Lower leg skin (tissue), 3 donors: ENCODE measurements at regions not wholly inside any gene's neighbourhood (a gene's known extent, or its start where the extent isn't known, plus 50 kb on each side); places are given as distances from the start of the nearest gene placed in this dataset.

Experiments
- POLR2A ChIP-seq, 2 donors: fragments of 450-650 bp; IDR thresholded peaks; one replicate each; pipeline ENCODE4 v1.6.1; 2016 to 2017; ENCODE audit warnings: antibody characterized with exemption in 2 of 2, mild to moderate bottlenecking in 1 of 2, moderate library complexity in 1 of 2
- TF ChIP-seq, protein P1 (sequence below), 3 donors: fragments of 450-650 bp; IDR thresholded peaks; one replicate each; pipeline ENCODE4 v1.5.1; 2016; ENCODE audit warnings: antibody characterized with exemption in 3 of 3, mild to moderate bottlenecking in 3 of 3, moderate library complexity in 2 of 3

DNA sequence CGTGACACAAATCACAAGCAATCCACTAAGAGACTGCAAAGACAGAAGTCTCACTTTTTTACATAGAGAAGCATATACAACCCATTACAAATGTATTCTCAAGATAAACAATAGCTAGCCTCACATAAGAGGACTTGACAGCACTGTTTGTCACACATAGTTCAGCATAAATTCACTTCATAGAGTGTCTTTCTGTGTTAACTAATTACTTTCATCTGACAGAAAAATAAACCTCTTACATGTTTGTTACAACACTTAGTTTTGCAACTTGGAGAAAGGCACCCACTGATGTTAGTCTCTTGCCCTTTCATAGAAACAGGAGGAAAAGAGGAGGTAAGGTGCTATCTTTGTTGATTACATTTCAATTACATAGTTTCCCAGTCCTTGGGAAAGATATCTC is 2221.9 kb upstream of the RAG2 start:
- TF ChIP-seq POLR2A (IDR thresholded peaks at IDR 0.05): no peak
- TF ChIP-seq, protein P1, sequence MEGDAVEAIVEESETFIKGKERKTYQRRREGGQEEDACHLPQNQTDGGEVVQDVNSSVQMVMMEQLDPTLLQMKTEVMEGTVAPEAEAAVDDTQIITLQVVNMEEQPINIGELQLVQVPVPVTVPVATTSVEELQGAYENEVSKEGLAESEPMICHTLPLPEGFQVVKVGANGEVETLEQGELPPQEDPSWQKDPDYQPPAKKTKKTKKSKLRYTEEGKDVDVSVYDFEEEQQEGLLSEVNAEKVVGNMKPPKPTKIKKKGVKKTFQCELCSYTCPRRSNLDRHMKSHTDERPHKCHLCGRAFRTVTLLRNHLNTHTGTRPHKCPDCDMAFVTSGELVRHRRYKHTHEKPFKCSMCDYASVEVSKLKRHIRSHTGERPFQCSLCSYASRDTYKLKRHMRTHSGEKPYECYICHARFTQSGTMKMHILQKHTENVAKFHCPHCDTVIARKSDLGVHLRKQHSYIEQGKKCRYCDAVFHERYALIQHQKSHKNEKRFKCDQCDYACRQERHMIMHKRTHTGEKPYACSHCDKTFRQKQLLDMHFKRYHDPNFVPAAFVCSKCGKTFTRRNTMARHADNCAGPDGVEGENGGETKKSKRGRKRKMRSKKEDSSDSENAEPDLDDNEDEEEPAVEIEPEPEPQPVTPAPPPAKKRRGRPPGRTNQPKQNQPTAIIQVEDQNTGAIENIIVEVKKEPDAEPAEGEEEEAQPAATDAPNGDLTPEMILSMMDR (IDR thresholded peaks at IDR 0.05): no peak
